ENCODE measurements at regions not wholly inside any gene's neighbourhood (a gene's known extent, or its start where the extent isn't known, plus 50 kb on each side); places are given as distances from the start of the nearest gene placed in this dataset.

- POLR2A ChIA-PET = interaction anchor here (0.7 kb wide), 1 partner anchor 278 kb away, joined by 5 read pairs; no protein-coding TSS in a partner anchor
- no peak overlapping the region for H3K27ac Mint-ChIP-seq
- CTCF ChIA-PET = interaction anchor here (0.5 to 5.4 kb wide), 11 partner anchors 9 to 136 kb away, joined by 3 to 20 read pairs (median 4); no protein-coding TSS in a partner anchor
- ATAC-seq (no peak), DNase-seq (ENCODE audit: low spot score) (no peak)
- 0 out of 2 replicates have a peak, but pooled peaks cover 3% of the 10 kb centered on the region for H3K36me3 Mint-ChIP-seq
- no peak overlapping the region for H3K4me3 Mint-ChIP-seq
- H3K27me3 Mint-ChIP-seq (ENCODE audit: low read depth) = peaks cover 3% of the 10 kb centered on the region; the same call in 1 of the 2 replicates
- H3K4me1 Mint-ChIP-seq = no peaks in the 10 kb centered on the region
- H3K9me3 Mint-ChIP-seq = peaks cover 25% of the 10 kb centered on the region
- TF ChIP-seq SP1 (CRISPR knock-in tag; conservative IDR thresholded peaks at IDR 0.05) = no peak
- TF ChIP-seq FOXP4 (CRISPR knock-in tag; IDR thresholded peaks at IDR 0.05) = no peak
Observed at GRCh38 chr17:74070374-74070773, 133.1 kb upstream of the RPL38 start.

DNA sequence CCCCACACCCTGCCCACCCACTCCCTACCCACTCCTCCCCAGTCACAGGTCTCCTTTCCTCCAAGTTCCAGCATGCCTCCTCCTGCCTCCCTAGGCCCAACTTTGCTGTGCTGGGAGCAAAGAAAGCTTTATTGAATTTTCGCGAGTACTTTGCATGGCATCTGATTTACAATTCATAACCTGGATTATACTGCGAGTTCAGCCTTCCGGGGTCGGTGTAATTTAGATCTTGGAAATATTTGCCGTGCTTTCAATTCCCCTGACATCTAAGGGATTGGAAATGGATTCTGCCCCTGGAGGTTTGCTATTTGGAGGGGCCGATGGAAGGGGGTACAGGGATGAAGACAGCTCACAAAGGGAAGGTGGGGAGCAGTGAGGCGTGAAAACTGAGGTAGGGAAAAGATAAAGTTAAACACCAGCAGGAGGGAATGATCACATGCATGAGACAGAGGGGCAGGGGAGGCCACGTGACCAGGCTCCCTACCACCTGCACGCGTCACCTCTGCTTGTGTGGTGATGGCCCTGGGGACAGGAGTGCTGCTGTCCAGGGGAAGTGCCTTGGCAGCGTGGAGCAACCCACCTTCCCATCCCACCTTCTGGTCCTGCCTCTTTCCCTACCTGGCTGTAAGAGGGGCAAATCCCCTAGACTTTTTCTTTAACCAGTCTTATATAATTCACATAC is 132.3 kb upstream of the RPL38 start:
- CTCF ChIA-PET = interaction anchor here (0.9 to 1.5 kb wide), 6 partner anchors 14 to 129 kb away, joined by 3 to 5 read pairs (median 4); no protein-coding TSS in a partner anchor
- Mint-ChIP-seq H3K9me3 (peaks cover 25% of the 10 kb centered on the region), H3K4me1 (no peaks in the 10 kb centered on the region), H3K27me3 (ENCODE audit: low read depth) (peaks cover 3% of the 10 kb centered on the region; the same call in 1 of the 2 replicates), H3K4me3 (no peak overlapping the region), H3K36me3 (0 out of 2 replicates have a peak, but pooled peaks cover 3% of the 10 kb centered on the region), H3K27ac (no peak overlapping the region)
- POLR2A ChIA-PET = no interaction called here
- TF ChIP-seq JAZF1 (CRISPR knock-in tag; IDR thresholded peaks at IDR 0.05) = no peak
- no peak for TF ChIP-seq ZNF532 (CRISPR knock-in tag; IDR thresholded peaks at IDR 0.05; ENCODE audit: borderline replicate concordance)
- TF ChIP-seq TEAD1 (CRISPR knock-in tag; IDR thresholded peaks at IDR 0.05) = no peak
- TF ChIP-seq ZNF396 (CRISPR knock-in tag; IDR thresholded peaks at IDR 0.05; ENCODE audit: borderline replicate concordance) = no peak
- TF ChIP-seq ETV6 (CRISPR knock-in tag; IDR thresholded peaks at IDR 0.05) = no peak
- TF ChIP-seq ZNF423 (CRISPR knock-in tag; IDR thresholded peaks at IDR 0.05) = no peak
- no peak for TF ChIP-seq MXD4 (CRISPR knock-in tag; IDR thresholded peaks at IDR 0.05; ENCODE audit: borderline replicate concordance)
- no peak for TF ChIP-seq RORB (CRISPR knock-in tag; IDR thresholded peaks at IDR 0.05)
- TF ChIP-seq ZBTB21 (CRISPR knock-in tag; IDR thresholded peaks at IDR 0.05; ENCODE audit: borderline replicate concordance) = no peak
- TF ChIP-seq AFF4 (CRISPR knock-in tag; IDR thresholded peaks at IDR 0.05; ENCODE audit: borderline replicate concordance) = no peak
- TF ChIP-seq CREM (CRISPR knock-in tag; IDR thresholded peaks at IDR 0.05) = no peak
- no peak for TF ChIP-seq ZNF232 (CRISPR knock-in tag; IDR thresholded peaks at IDR 0.05)
- TF ChIP-seq USF2 (CRISPR knock-in tag; IDR thresholded peaks at IDR 0.05) = no peak
- no peak for TF ChIP-seq ELF4 (CRISPR knock-in tag; IDR thresholded peaks at IDR 0.05; ENCODE audit: low read depth)
- no peak for ATAC-seq
- DNase-seq (ENCODE audit: low spot score) = no peak
